IMR-90 (cell line): ENCODE measurements at regions not wholly inside any gene's neighbourhood (a gene's known extent, or its start where the extent isn't known, plus 50 kb on each side); places are given as distances from the start of the nearest gene placed in this dataset.

Experiments used
- ATAC-seq: fragments of 200-7000 bp; cut with Tn5 transposase; 2 replicates; pipeline ENCODE4 v1.9.1; 2020; ENCODE audit warnings: low read depth, mild to moderate bottlenecking, moderate library complexity
- BruUV-seq: library from RNA; stranded (reverse); fragments of 400-500 nt; replicated peaks from 2 replicates; lab custom pipeline; 2021; lab: Mats Ljungman, UMichigan
- CTCF ChIA-PET: fragments of 300-600 bp; formaldehyde crosslinking; extraction: SDS; loops from one replicate; lab custom pipeline; 2021; ENCODE audit warnings: antibody characterized with exemption; lab: Yijun Ruan, JAX
- POLR2A ChIA-PET: fragments of 300-600 bp; sonication (Branson Sonifier 250); formaldehyde crosslinking; loops from one replicate; lab custom pipeline; 2022; ENCODE audit warnings: antibody characterized with exemption; ENCODE audit not compliant: unreplicated experiment; lab: Charles Lee
- DNase-seq: peaks from one replicate; pipeline ENCODE4 v3.0.0; 2013
- H2AFZ ChIP-seq: replicated peaks from 2 replicates; pipeline ENCODE3; 2013; ENCODE audit warnings: low read length, mild to moderate bottlenecking; ENCODE audit not compliant: poor library complexity
- H2AK5ac ChIP-seq: 2 replicates; pipeline ENCODE4 v1.6.1; 2013; ENCODE audit warnings: low read depth, low read length, inconsistent platforms
- H2AK9ac ChIP-seq: replicated peaks from 2 replicates; pipeline ENCODE3; 2013; ENCODE audit warnings: mild to moderate bottlenecking, low read depth, low read length, moderate library complexity; ENCODE audit not compliant: poor library complexity
- H2BK120ac ChIP-seq: 2 replicates; pipeline ENCODE4 v1.6.1; 2013; ENCODE audit warnings: low read depth, low read length, inconsistent platforms
- H2BK15ac ChIP-seq: 3 replicates; pipeline ENCODE4 v1.6.1; 2013; ENCODE audit warnings: low read depth, low read length, inconsistent platforms
- H2BK20ac ChIP-seq: 2 replicates; pipeline ENCODE4 v1.6.1; 2013; ENCODE audit warnings: low read depth, mild to moderate bottlenecking, inconsistent platforms, low read length, moderate library complexity
- H2BK5ac ChIP-seq: 2 replicates; pipeline ENCODE4 v1.6.1; 2013; ENCODE audit warnings: mild to moderate bottlenecking, low read depth, low read length, inconsistent platforms; ENCODE audit not compliant: poor library complexity, severe bottlenecking
- H3K14ac ChIP-seq: replicated peaks from 2 replicates; pipeline ENCODE4 v1.6.1; 2013; ENCODE audit warnings: low read depth, low read length, inconsistent platforms
- H3K18ac ChIP-seq: 2 replicates; pipeline ENCODE4 v1.6.1; 2013; ENCODE audit warnings: low read depth, low read length, control low read depth
- H3K23ac ChIP-seq: 2 replicates; pipeline ENCODE4 v1.6.1; 2013; ENCODE audit warnings: low read depth, low read length, inconsistent platforms
- H3K27ac ChIP-seq: 2 replicates; pipeline ENCODE4 v1.5.1; 2013; ENCODE audit warnings: mild to moderate bottlenecking, control low read depth, low read length; ENCODE audit not compliant: insufficient read depth
- H3K27me3 ChIP-seq: 2 replicates; pipeline ENCODE4 v1.6.1; 2013; ENCODE audit warnings: low read length; ENCODE audit not compliant: control insufficient read depth, insufficient read depth
- H3K36me3 ChIP-seq: 2 replicates; pipeline ENCODE4 v1.6.1; 2013; ENCODE audit warnings: low read length, mixed read lengths; ENCODE audit not compliant: control insufficient read depth, insufficient read depth
- H3K4ac ChIP-seq: 2 replicates; pipeline ENCODE4 v1.6.1; 2013; ENCODE audit warnings: low read depth, low read length, inconsistent platforms
- H3K4me1 ChIP-seq: 2 replicates; pipeline ENCODE4 v1.6.1; 2013; ENCODE audit warnings: low read length, mixed read lengths; ENCODE audit not compliant: control insufficient read depth, insufficient read depth
- H3K4me2 ChIP-seq: 2 replicates; pipeline ENCODE4 v1.6.1; 2013; ENCODE audit warnings: low read depth, mild to moderate bottlenecking, control low read depth, low read length, moderate library complexity
- H3K4me3 ChIP-seq: 2 replicates; pipeline ENCODE4 v1.5.1; 2013; ENCODE audit warnings: low read depth, mild to moderate bottlenecking, control low read depth, low read length, moderate library complexity; ENCODE audit not compliant: insufficient read depth
- H3K56ac ChIP-seq: 2 replicates; pipeline ENCODE4 v1.6.1; 2013; ENCODE audit warnings: low read length, inconsistent platforms; ENCODE audit not compliant: insufficient read depth; ENCODE audit errors: extremely low read depth
- H3K79me1 ChIP-seq, 2 experiments: 2 replicates each; pipeline ENCODE4 v1.6.1; 2013; ENCODE audit warnings: low read length in 2 of 2, inconsistent platforms in 1 of 2, low read depth in 1 of 2
- H3K9ac ChIP-seq: 2 replicates; pipeline ENCODE4 v1.6.1; 2013; ENCODE audit warnings: low read depth, low read length, control low read depth
- H3K9me1 ChIP-seq: 2 replicates; pipeline ENCODE4 v1.6.1; 2013; ENCODE audit warnings: low read length, inconsistent platforms; ENCODE audit not compliant: insufficient read depth
- H3K9me3 ChIP-seq: 2 replicates; pipeline ENCODE4 v1.6.1; 2013; ENCODE audit warnings: low read length; ENCODE audit not compliant: control insufficient read depth, insufficient read depth
- H4K20me1 ChIP-seq: 2 replicates; pipeline ENCODE4 v1.6.1; 2013; ENCODE audit warnings: low read length, inconsistent platforms; ENCODE audit not compliant: insufficient read depth
- H4K5ac ChIP-seq: 2 replicates; pipeline ENCODE4 v1.6.1; 2013; ENCODE audit warnings: mild to moderate bottlenecking, low read depth, low read length, control low read depth
- H4K8ac ChIP-seq, 2 experiments: 2 replicates each; pipeline ENCODE4 v1.6.1; 2013; ENCODE audit warnings: low read depth in 2 of 2, low read length in 2 of 2, control low read depth in 1 of 2, inconsistent platforms in 1 of 2
- H4K91ac ChIP-seq: 2 replicates; pipeline ENCODE4 v1.6.1; 2013; ENCODE audit warnings: low read depth, low read length, inconsistent platforms; ENCODE audit not compliant: insufficient read depth
- CEBPB ChIP-seq: IDR thresholded peaks from 2 replicates; pipeline ENCODE4 v1.6.1; 2012; ENCODE audit warnings: low read depth, low read length, improper control_type of control experiment
- MAFK ChIP-seq: IDR thresholded peaks from 2 replicates; pipeline ENCODE4 v1.6.1; 2012; ENCODE audit warnings: low read depth, low read length, improper control_type of control experiment
- MXI1 ChIP-seq: IDR thresholded peaks from 2 replicates; pipeline ENCODE4 v1.6.1; 2012; ENCODE audit warnings: low read depth, mild to moderate bottlenecking, low read length, moderate library complexity, borderline replicate concordance
- NFE2L2 ChIP-seq: fragments of 150-350 bp; IDR thresholded peaks from 2 replicates; pipeline ENCODE4 v1.6.1; 2016; ENCODE audit warnings: low read depth, mild to moderate bottlenecking, low read length
- RAD21 ChIP-seq: IDR thresholded peaks from 2 replicates; pipeline ENCODE4 v1.6.1; 2012; ENCODE audit warnings: low read length, improper control_type of control experiment
- RCOR1 ChIP-seq: IDR thresholded peaks from 2 replicates; pipeline ENCODE4 v1.6.1; 2012; ENCODE audit warnings: mild to moderate bottlenecking, low read length, improper control_type of control experiment; ENCODE audit not compliant: insufficient replicate concordance
- SMC3 ChIP-seq: fragments of 150-350 bp; IDR thresholded peaks from 2 replicates; pipeline ENCODE4 v1.6.1; 2016; ENCODE audit warnings: low read depth, mild to moderate bottlenecking, antibody characterized with exemption, low read length, moderate library complexity
- USF2 ChIP-seq: fragments of 150-350 bp; IDR thresholded peaks from 2 replicates; pipeline ENCODE4 v1.6.1; 2017; ENCODE audit warnings: mild to moderate bottlenecking, antibody characterized with exemption, low read length, low read depth
- WGBS, 2 experiments: methylation state at CpG; one replicate each; pipeline versions ENCODE4 v1.1.5 to v1.1.7; 2013; ENCODE audit warnings: missing lambda C conversion rate in 2 of 2; ENCODE audit not compliant: insufficient read length in 1 of 2; ENCODE audit errors: extremely low coverage in 2 of 2; 5-methylcytosine and 5-hydroxymethylcytosine counted together
- dilution Hi-C: fragments of 300-500 bp; cut with HindIII; formaldehyde crosslinking; loops from one replicate; pipeline ENCODE4 v1.14.3; 2018; ENCODE audit warnings: low sequenced_read_pairs; ENCODE audit not compliant: unreplicated experiment
- in situ Hi-C: fragments of 300-500 bp; cut with MboI; formaldehyde crosslinking; loops from 3 replicates; pipeline ENCODE4 v1.14.3; 2019; ENCODE audit warnings: low sequenced_read_pairs, inconsistent platforms, mixed read lengths
- intact Hi-C: fragments of 100-400 bp; cut with micrococcal nuclease; formaldehyde crosslinking; loops from 2 replicates; pipeline ENCODE4 v1.10.0; 2022
- TF ChIP-seq, protein P1 (sequence below): fragments of 150-350 bp; IDR thresholded peaks from 2 replicates; pipeline ENCODE4 v1.6.1; 2016; ENCODE audit warnings: low read depth, mild to moderate bottlenecking, low read length, moderate library complexity, borderline replicate concordance

DNA sequence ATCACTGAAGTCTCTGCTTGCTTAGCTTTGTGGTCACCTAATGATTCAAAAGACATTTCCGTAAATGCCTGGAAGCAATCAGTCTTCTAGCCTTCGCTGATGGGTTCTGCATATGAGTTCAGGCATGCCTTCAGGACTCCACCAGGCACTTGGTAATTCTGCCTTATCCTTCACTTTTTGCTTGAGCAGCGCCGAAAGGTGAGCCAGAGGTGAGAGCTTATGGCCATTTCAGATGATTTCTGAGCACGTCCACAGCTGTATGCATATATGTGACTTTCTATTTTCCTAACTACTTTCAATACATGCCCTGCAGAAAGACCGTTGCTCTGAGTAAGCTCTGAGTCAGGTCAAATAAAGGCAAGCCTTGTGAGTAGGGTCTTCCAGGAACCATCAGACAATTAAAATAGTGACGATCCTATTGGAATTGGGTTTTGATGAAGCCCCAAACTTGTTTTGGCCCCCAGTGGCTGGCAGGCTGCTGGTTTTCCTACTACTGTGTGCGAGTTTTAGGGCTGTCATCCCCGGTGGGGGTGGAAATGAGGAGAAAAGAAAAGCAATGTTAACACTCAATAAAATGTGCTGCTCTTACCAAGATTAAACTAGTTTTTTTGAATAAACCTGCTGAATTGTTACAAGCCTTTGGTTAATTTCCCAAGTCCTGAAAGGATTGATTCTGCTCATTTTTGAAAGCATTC is 154.4 kb upstream of the AKR1E2 start:
- H2BK5ac ChIP-seq, result peak overlapping the region; percentile 95
- peak overlapping the region; percentile 52 for H3K9ac ChIP-seq
- BruUV-seq, result no TSS peak
- peak overlapping the region; percentile 96 for H2AK5ac ChIP-seq
- no peaks in the 10 kb centered on the region for H4K20me1 ChIP-seq
- in situ Hi-C loops (no loop called here), dilution Hi-C loops (no loop called here), intact Hi-C loops (no loop called here)
- DNase-seq (peak; percentile 69), ATAC-seq (peak; percentile 76)
- peak overlapping the region; percentile 77 for H3K56ac ChIP-seq
- no peaks in the 10 kb centered on the region for H3K36me3 ChIP-seq
- peak overlapping the region; percentile 95 for H2BK20ac ChIP-seq
- H2AK9ac ChIP-seq, result peak overlapping the region; percentile 75
- H3K18ac ChIP-seq, result peak overlapping the region; percentile 97
- H3K4me3 ChIP-seq, result no peak overlapping the region; the same call in 1 of the 2 replicates
- peak overlapping the region; percentile 83 for H2AFZ ChIP-seq
- 0 out of 2 replicates have a peak, but pooled peaks cover 2% of the 10 kb centered on the region for H3K9me1 ChIP-seq
- TF ChIP-seq CEBPB (no peak), USF2 (no peak), NFE2L2 (no peak), RCOR1 (no peak), SMC3 (no peak), MXI1 (no peak), MAFK (no peak), RAD21 (no peak)
- TF ChIP-seq, protein P1, sequence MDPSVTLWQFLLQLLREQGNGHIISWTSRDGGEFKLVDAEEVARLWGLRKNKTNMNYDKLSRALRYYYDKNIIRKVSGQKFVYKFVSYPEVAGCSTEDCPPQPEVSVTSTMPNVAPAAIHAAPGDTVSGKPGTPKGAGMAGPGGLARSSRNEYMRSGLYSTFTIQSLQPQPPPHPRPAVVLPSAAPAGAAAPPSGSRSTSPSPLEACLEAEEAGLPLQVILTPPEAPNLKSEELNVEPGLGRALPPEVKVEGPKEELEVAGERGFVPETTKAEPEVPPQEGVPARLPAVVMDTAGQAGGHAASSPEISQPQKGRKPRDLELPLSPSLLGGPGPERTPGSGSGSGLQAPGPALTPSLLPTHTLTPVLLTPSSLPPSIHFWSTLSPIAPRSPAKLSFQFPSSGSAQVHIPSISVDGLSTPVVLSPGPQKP, result no peak
- peak overlapping the region; percentile 98 for H2BK120ac ChIP-seq
- CTCF ChIA-PET, result no interaction called here
- H3K4me1 ChIP-seq, result peaks cover 6% of the 10 kb centered on the region
- peak overlapping the region; percentile 97 for H3K23ac ChIP-seq
- peak overlapping the region; percentile 96 for H3K4me2 ChIP-seq
- peak overlapping the region; percentile 92 for H4K91ac ChIP-seq
- POLR2A ChIA-PET, result no interaction called here
- no peaks in the 10 kb centered on the region for H3K27me3 ChIP-seq
- H3K14ac ChIP-seq, result peak overlapping the region; percentile 86
- peak overlapping the region; percentile 86; the same call in 1 of the 2 replicates for H4K5ac ChIP-seq
- H3K9me3 ChIP-seq, result peaks cover 2% of the 10 kb centered on the region
- H3K4ac ChIP-seq, result peak overlapping the region; percentile 95
- H3K79me1 ChIP-seq, result peaks cover 3 to 4% of the 10 kb centered on the region in 2 experiments; a peak in 1 of 4 replicates
- peak overlapping the region; percentile 98 for H2BK15ac ChIP-seq
- peak overlapping the region; percentile 94 for H3K27ac ChIP-seq
- peak overlapping the region; percentile 65 to 80 for H4K8ac ChIP-seq
- 20% methylated on average over 1 of the region's 9 CpGs; no CpG with 5 or more reads in 1 of the 2 experiments for WGBS, 2 experiments
